HFFc6 (cell line): ENCODE measurements at regions not wholly inside any gene's neighbourhood (a gene's known extent, or its start where the extent isn't known, plus 50 kb on each side); places are given as distances from the start of the nearest gene placed in this dataset.

Source experiments
- DNase-seq: peaks from one replicate; pipeline ENCODE4 v3.0.0-alpha.2; 2018
- H3K27ac Mint-ChIP-seq: 2 replicates; pipeline ENCODE4 v1.8.0; 2020; ENCODE audit warnings: mild to moderate bottlenecking, mixed read lengths
- H3K27me3 Mint-ChIP-seq: 2 replicates; pipeline ENCODE4 v1.8.0; 2021; ENCODE audit warnings: mild to moderate bottlenecking, moderate library complexity, mixed read lengths; ENCODE audit not compliant: insufficient read depth
- H3K36me3 Mint-ChIP-seq: 2 replicates; pipeline ENCODE4 v1.8.0; 2021; ENCODE audit warnings: low read depth, mixed read lengths
- H3K4me1 Mint-ChIP-seq: 2 replicates; pipeline ENCODE4 v1.8.0; 2020; ENCODE audit warnings: low read depth, mixed read lengths
- H3K4me3 Mint-ChIP-seq: 2 replicates; pipeline ENCODE4 v1.8.0; 2020; ENCODE audit warnings: mild to moderate bottlenecking, moderate library complexity, mixed read lengths
- H3K9me3 Mint-ChIP-seq: 2 replicates; pipeline ENCODE4 v1.8.0; 2020; ENCODE audit warnings: mild to moderate bottlenecking, mixed read lengths
- TF ChIP-seq, protein P1 (sequence below): fragments of 200-600 bp; sonication (generic); IDR thresholded peaks from 2 replicates; pipeline ENCODE4 v1.5.0; 2021; ENCODE audit warnings: antibody characterized with exemption, mild to moderate bottlenecking

DNA sequence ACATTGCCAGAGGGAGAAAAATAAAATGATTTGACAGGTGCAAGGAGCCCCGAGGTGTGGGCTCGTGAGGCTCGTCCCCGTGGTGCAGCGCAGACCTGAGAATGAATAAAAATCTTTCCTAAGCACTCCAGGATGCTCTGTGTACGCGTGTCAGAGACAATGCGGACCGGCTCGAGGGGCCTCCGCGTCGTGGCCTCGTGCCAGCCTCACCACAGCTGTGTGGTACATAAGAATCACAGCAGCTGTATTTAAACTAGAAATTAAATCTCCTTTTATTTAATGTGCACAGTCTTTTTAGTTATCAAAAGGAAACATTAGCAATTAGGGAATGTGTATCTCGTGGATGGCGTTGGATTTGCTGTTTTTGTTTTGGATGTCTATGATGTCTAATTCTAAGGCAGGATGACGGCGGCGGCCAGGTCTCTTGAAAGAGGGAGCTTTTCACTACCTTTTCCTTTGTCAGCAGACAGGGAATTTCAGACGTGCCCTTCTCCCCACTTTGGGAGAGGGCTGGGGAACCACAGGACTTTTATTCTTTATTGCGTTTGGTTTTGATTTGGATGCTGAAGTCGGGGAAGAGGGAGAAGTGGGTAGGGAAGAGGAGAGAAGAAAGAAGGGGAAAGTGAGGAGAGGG, 365.3 kb upstream of the SHH start:
- H3K4me1 Mint-ChIP-seq: no peaks in the 10 kb centered on the region
- H3K27me3 Mint-ChIP-seq: peaks cover 4% of the 10 kb centered on the region
- no peak overlapping the region for H3K27ac Mint-ChIP-seq
- DNase-seq: no peak
- TF ChIP-seq, protein P1, sequence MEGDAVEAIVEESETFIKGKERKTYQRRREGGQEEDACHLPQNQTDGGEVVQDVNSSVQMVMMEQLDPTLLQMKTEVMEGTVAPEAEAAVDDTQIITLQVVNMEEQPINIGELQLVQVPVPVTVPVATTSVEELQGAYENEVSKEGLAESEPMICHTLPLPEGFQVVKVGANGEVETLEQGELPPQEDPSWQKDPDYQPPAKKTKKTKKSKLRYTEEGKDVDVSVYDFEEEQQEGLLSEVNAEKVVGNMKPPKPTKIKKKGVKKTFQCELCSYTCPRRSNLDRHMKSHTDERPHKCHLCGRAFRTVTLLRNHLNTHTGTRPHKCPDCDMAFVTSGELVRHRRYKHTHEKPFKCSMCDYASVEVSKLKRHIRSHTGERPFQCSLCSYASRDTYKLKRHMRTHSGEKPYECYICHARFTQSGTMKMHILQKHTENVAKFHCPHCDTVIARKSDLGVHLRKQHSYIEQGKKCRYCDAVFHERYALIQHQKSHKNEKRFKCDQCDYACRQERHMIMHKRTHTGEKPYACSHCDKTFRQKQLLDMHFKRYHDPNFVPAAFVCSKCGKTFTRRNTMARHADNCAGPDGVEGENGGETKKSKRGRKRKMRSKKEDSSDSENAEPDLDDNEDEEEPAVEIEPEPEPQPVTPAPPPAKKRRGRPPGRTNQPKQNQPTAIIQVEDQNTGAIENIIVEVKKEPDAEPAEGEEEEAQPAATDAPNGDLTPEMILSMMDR: no peak
- peaks cover 66% of the 10 kb centered on the region for H3K9me3 Mint-ChIP-seq
- no peaks in the 10 kb centered on the region for H3K36me3 Mint-ChIP-seq
- H3K4me3 Mint-ChIP-seq: no peak overlapping the region

DNA sequence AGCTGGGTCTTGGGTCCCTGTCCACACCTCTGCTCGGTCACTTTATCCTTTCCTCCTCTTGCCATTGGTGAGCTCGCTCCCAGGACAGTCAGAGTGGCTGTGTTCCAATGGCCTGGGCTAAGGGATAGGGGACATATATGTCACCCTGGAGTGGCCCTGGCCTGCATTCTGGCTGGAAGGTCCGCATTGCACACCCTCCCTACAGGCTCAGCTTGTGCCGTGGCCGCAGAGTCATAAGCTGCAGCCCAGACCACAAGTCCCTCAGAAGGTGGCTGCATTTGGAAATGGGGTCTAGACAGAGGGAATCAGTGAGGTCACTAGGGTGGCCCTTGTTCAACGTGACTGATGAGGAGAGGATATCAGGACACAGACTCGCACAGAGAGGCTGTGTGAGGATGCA, 363.8 kb upstream of the SHH start:
- peaks cover 62% of the 10 kb centered on the region for H3K9me3 Mint-ChIP-seq
- no peaks in the 10 kb centered on the region for H3K4me1 Mint-ChIP-seq
- no peak overlapping the region for H3K4me3 Mint-ChIP-seq
- TF ChIP-seq, protein P1: no peak
- H3K36me3 Mint-ChIP-seq: no peaks in the 10 kb centered on the region
- H3K27ac Mint-ChIP-seq: no peak overlapping the region
- H3K27me3 Mint-ChIP-seq: peaks cover 4% of the 10 kb centered on the region
- no peak for DNase-seq

DNA sequence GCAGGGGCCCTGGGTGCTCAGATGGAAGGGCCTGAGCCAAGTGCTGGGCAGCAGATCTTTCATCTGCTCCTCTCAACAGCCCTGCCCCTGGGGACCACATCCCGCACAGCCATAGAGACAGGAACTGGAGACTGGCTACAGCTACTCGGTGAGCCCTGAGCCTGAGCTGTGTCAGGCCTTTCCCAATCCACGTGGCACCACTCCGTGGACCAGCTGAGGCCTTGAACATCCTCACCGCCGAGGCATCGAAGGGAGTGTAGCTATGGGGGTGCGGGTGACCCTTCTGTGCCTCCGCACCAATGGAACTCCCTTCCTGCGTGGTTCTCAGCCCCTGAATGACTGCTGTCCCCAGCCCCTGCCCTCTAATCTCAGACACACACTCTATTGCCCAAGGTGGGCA, 362.7 kb upstream of the SHH start:
- Mint-ChIP-seq H3K36me3 (no peaks in the 10 kb centered on the region), H3K9me3 (peaks cover 55% of the 10 kb centered on the region), H3K4me3 (no peak overlapping the region), H3K27ac (no peak overlapping the region), H3K27me3 (peaks cover 4% of the 10 kb centered on the region), H3K4me1 (no peaks in the 10 kb centered on the region)
- TF ChIP-seq, protein P1: no peak
- DNase-seq: no peak

DNA sequence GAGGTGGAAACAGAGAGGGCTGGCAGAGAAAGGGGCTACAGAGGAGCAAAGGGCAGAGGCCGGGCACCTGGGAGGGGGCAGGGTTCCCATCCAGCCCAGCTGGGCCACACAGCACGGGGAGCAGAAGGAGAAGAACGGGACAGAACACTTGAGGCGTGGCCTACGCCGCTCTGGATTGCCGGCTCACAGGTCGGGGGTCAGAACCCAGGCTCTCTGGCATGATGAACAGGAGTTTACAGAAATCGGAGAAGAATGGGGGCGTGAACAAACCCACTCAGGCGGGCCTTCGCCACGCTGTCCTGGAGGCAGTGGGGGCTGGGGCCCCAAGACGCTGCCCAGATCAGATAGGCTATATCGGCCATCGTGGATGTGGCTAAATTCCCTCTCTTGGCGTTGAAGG, 362.2 kb upstream of the SHH start:
- Mint-ChIP-seq H3K4me1 (no peaks in the 10 kb centered on the region), H3K27ac (no peak overlapping the region), H3K36me3 (no peaks in the 10 kb centered on the region), H3K9me3 (peaks cover 52% of the 10 kb centered on the region), H3K4me3 (no peak overlapping the region), H3K27me3 (peaks cover 4% of the 10 kb centered on the region)
- no peak for DNase-seq
- TF ChIP-seq, protein P1: no peak

DNA sequence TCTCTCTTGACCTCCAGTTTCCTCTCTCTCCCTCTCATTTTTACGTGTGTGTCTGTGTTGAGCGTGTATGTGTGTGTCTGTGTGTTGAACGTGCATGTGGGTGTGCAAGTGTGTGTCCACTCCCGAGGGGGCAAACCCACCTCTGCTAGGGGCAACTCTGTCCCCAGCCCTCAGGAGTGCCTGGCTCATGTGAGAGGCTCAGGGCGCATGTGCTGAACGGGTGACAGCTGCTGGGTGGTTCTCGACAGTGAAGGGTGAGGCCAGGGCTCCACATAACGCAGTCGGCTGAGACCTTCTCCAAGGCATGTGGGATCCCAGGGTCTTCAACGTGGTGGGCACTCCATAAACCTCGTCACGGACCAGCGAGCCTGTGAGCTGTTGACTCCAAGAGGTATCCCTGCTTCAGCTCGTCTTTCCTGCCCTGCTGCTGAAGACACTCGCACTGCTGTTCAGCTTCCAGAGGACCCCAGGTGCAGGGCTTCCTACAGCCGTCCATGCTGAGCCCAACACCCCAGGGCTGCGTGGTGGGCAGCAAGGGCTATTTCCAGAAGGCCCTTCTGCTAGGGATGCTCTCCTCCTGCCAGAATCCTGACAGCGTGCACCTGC, 361.6 kb upstream of the SHH start:
- H3K9me3 Mint-ChIP-seq: peaks cover 47% of the 10 kb centered on the region
- no peak overlapping the region for H3K4me3 Mint-ChIP-seq
- peaks cover 4% of the 10 kb centered on the region for H3K27me3 Mint-ChIP-seq
- TF ChIP-seq, protein P1: no peak
- no peak for DNase-seq
- H3K4me1 Mint-ChIP-seq: no peaks in the 10 kb centered on the region
- H3K36me3 Mint-ChIP-seq: no peaks in the 10 kb centered on the region
- H3K27ac Mint-ChIP-seq: no peak overlapping the region
